GM12878 (cell line): ENCODE measurements at regions not wholly inside any gene's neighbourhood (a gene's known extent, or its start where the extent isn't known, plus 50 kb on each side); places are given as distances from the start of the nearest gene placed in this dataset.

Experiments used
- ATAC-seq: fragments of 200-7000 bp; cut with Tn5 transposase; 3 replicates; pipeline ENCODE4 v1.9.1; 2020; ENCODE audit warnings: mild to moderate bottlenecking, moderate library complexity
- BruUV-seq: library from RNA; stranded (reverse); fragments of 400-500 nt; replicated peaks from 2 replicates; lab custom pipeline; 2021; lab: Mats Ljungman, UMichigan
- CTCF ChIA-PET: fragments of 300-600 bp; sonication (Branson Sonifier 250); formaldehyde crosslinking; extraction: SDS; loops from one replicate; lab custom pipeline; 2021; ENCODE audit warnings: inconsistent platforms; lab: Yijun Ruan, JAX
- POLR2A ChIA-PET: fragments of 350-600 bp; formaldehyde crosslinking; extraction: SDS; loops from one replicate; lab custom pipeline; 2021; ENCODE audit warnings: inconsistent platforms; lab: Charles Lee
- RAD21 ChIA-PET: fragments of 300-600 bp; sonication (Branson Sonifier 250); formaldehyde crosslinking; loops from one replicate; lab custom pipeline; 2023; ENCODE audit warnings: antibody characterized with exemption; ENCODE audit not compliant: unreplicated experiment; lab: Charles Lee
- SMC1A ChIA-PET: fragments of 300-600 bp; sonication (Branson Sonifier 250); formaldehyde crosslinking; loops from one replicate; lab custom pipeline; 2023; ENCODE audit not compliant: unreplicated experiment, uncharacterized antibody; lab: Charles Lee
- DNase-seq: peaks from one replicate; pipeline ENCODE4 v3.0.0-alpha.2; 2011; ENCODE audit warnings: low read depth, low spot score
- FAIRE-seq: peaks from 3 replicates; lab custom pipeline; 2011; peaks lifted over from hg19 to GRCh38; lab: Jason Lieb, UNC
- H2AFZ ChIP-seq: 2 replicates; pipeline ENCODE4 v1.6.0; 2011; ENCODE audit warnings: low read depth, low read length, control low read depth; ENCODE audit not compliant: control insufficient read depth
- H3K27ac ChIP-seq: 2 replicates; pipeline ENCODE4 v1.5.1; 2011; ENCODE audit warnings: control low read depth; ENCODE audit not compliant: control insufficient read depth, insufficient read depth
- H3K27me3 ChIP-seq, 2 experiments: replicated peaks in 1 of 2; 2 replicates each; pipeline versions ENCODE4 v1.6.0 to v1.6.1; 2011; ENCODE audit warnings: low read length in 1 of 2; ENCODE audit not compliant: control insufficient read depth in 2 of 2, insufficient read depth in 2 of 2
- H3K36me3 ChIP-seq, 2 experiments: 2 replicates each; pipeline ENCODE4 v1.5.1; 2011; ENCODE audit warnings: low read length in 1 of 2; ENCODE audit not compliant: control insufficient read depth in 2 of 2, insufficient read depth in 2 of 2
- H3K4me1 ChIP-seq: 2 replicates; pipeline ENCODE4 v1.6.1; 2011; ENCODE audit warnings: mild to moderate bottlenecking, low read length, moderate library complexity, mixed read lengths; ENCODE audit not compliant: control insufficient read depth, insufficient read depth
- H3K4me2 ChIP-seq: 2 replicates; pipeline ENCODE4 v1.6.0; 2011; ENCODE audit warnings: control low read depth; ENCODE audit not compliant: control insufficient read depth, insufficient read depth
- H3K4me3 ChIP-seq: fragments of 200-600 bp; sonication (generic); 2 replicates; pipeline ENCODE4 v1.5.1; 2016
- H3K79me2 ChIP-seq: 2 replicates; pipeline ENCODE4 v1.6.0; 2011; ENCODE audit warnings: low read length; ENCODE audit not compliant: control insufficient read depth, insufficient read depth
- H3K9ac ChIP-seq: 2 replicates; pipeline ENCODE4 v1.8.0; 2011; ENCODE audit warnings: low read length, control low read depth, mixed read lengths; ENCODE audit not compliant: control insufficient read depth, insufficient read depth
- H3K9me3 ChIP-seq: replicated peaks from 3 replicates; pipeline ENCODE4 v1.5.1; 2011; ENCODE audit warnings: mild to moderate bottlenecking, low read length; ENCODE audit not compliant: control insufficient read depth, insufficient read depth
- H4K20me1 ChIP-seq: 2 replicates; pipeline ENCODE4 v1.6.0; 2011; ENCODE audit not compliant: control insufficient read depth, insufficient read depth
- DPF2 ChIP-seq: fragments of 450-650 bp; IDR thresholded peaks from 2 replicates; pipeline ENCODE4 v1.6.1; 2017; ENCODE audit warnings: mild to moderate bottlenecking
- FOXM1 ChIP-seq: IDR thresholded peaks from 2 replicates; pipeline ENCODE4 v1.6.1; 2012; ENCODE audit warnings: low read depth, mild to moderate bottlenecking, inconsistent platforms, low read length, moderate library complexity
- POLR2AphosphoS2 ChIP-seq: IDR thresholded peaks from 2 replicates; pipeline ENCODE4 v1.6.1; 2011; ENCODE audit warnings: low read depth, mild to moderate bottlenecking, low read length, improper control_type of control experiment, moderate library complexity
- WRNIP1 ChIP-seq: IDR thresholded peaks from 2 replicates; pipeline ENCODE4 v1.6.1; 2011; ENCODE audit warnings: low read depth, low read length, improper control_type of control experiment, borderline replicate concordance
- ZBTB11 ChIP-seq: fragments of 450-650 bp; formaldehyde crosslinking; IDR thresholded peaks from 2 replicates; pipeline ENCODE4 v1.5.0; 2022; ENCODE audit warnings: mild to moderate bottlenecking, missing genetic modification characterization
- ZNF24 ChIP-seq: fragments of 450-650 bp; IDR thresholded peaks from 2 replicates; pipeline ENCODE4 v1.6.1; 2017; ENCODE audit warnings: antibody characterized with exemption, mild to moderate bottlenecking
- WGBS: methylation state at CpG from one replicate; pipeline ENCODE4 v1.1.6; 2016; ENCODE audit warnings: low lambda C conversion rate; ENCODE audit not compliant: insufficient replicate concordance, insufficient coverage; ENCODE audit errors: missing lambda C conversion rate; 5-methylcytosine and 5-hydroxymethylcytosine counted together
- in situ Hi-C: fragments of 300-500 bp; cut with MboI; formaldehyde crosslinking; loops from 9 replicates; pipeline ENCODE4 v1.14.3; 2018; ENCODE audit warnings: mixed read lengths
- intact Hi-C: fragments of 100-400 bp; cut with micrococcal nuclease; formaldehyde crosslinking; loops from one replicate; pipeline ENCODE4 v1.14.2; 2022; ENCODE audit not compliant: unreplicated experiment
- TF ChIP-seq, protein P1 (sequence below): IDR thresholded peaks from 2 replicates; pipeline ENCODE4 v1.6.1; 2012; ENCODE audit warnings: low read depth, low read length, improper control_type of control experiment

DNA sequence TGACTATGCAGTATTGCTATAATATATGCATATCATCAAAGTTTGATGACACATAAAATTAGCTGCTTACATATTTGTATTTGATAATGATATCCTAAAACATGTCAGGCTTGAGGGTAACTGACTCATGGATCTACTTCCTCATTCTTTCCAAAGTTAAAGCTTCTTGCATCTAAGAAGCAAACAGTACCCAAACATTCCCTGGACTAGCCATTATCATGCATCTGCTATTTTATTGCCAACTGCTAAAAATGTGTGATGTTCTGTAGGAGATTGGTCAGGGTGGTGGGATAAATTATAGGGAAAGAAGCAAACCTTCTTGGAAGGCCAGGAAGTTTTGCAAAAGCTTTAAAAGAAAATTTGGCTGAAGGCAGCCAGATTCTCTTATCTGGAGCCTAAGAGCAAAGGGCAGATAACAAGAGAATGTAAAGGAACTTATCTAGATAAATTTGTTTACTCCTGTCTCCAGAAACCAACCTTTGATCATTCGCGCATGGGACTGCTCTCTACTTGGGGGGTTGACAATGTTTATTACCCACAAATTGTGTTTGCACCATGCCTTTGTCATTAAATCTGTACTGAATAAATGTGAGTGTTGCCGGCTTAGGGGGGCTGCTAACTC, 604.1 kb upstream of the TLE4 start:
- Histone ChIP-seq H3K4me1 (no peaks in the 10 kb centered on the region), H3K79me2 (no peaks in the 10 kb centered on the region), H3K36me3 (no peaks in the 10 kb centered on the region), H4K20me1 (no peaks in the 10 kb centered on the region), H2AFZ (no peak overlapping the region), H3K9me3 (no peaks in the 10 kb centered on the region), H3K9ac (no peak overlapping the region), H3K4me3 (no peak overlapping the region), H3K27me3 (no peaks in the 10 kb centered on the region), H3K27ac (no peak overlapping the region), H3K4me2 (no peak overlapping the region)
- TF ChIP-seq POLR2AphosphoS2 (no peak), FOXM1 (no peak), ZBTB11 (CRISPR knock-in tag) (no peak), DPF2 (no peak), WRNIP1 (no peak), ZNF24 (no peak)
- TF ChIP-seq, protein P1, sequence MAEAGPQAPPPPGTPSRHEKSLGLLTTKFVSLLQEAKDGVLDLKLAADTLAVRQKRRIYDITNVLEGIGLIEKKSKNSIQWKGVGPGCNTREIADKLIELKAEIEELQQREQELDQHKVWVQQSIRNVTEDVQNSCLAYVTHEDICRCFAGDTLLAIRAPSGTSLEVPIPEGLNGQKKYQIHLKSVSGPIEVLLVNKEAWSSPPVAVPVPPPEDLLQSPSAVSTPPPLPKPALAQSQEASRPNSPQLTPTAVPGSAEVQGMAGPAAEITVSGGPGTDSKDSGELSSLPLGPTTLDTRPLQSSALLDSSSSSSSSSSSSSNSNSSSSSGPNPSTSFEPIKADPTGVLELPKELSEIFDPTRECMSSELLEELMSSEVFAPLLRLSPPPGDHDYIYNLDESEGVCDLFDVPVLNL, result no peak
- no TSS peak for BruUV-seq
- in situ Hi-C loops (no loop called here), intact Hi-C loops (no loop called here)
- 89% methylated on average over 3 of the region's 3 CpGs for WGBS
- RAD21 ChIA-PET, result no interaction called here
- FAIRE-seq (no peak), DNase-seq (no peak), ATAC-seq (no peak)
- CTCF ChIA-PET, result no interaction called here
- SMC1A ChIA-PET, result no interaction called here
- POLR2A ChIA-PET, result no interaction called here
